GM06990 (cell line): ENCODE measurements at regions not wholly inside any gene's neighbourhood (a gene's known extent, or its start where the extent isn't known, plus 50 kb on each side); places are given as distances from the start of the nearest gene placed in this dataset.
"Not testable (repeated sequence)": the region's sequence is repeated elsewhere in the genome, so short reads cannot be mapped to it uniquely, and the experiment has no call there.

Experiments
- DNase-seq: peaks from one replicate; pipeline ENCODE4 v3.0.0-alpha.2; 2011; ENCODE audit not compliant: insufficient read length; ENCODE audit errors: extremely low read depth
- H3K27me3 ChIP-seq: replicated peaks from 2 replicates; pipeline ENCODE4 v1.6.0; 2011; ENCODE audit warnings: low read length; ENCODE audit not compliant: control insufficient read depth, insufficient read depth
- H3K36me3 ChIP-seq: 2 replicates; pipeline ENCODE4 v1.5.1; 2011; ENCODE audit warnings: low read length; ENCODE audit not compliant: control insufficient read depth, insufficient read depth
- H3K4me3 ChIP-seq: replicated peaks from 2 replicates; pipeline ENCODE4 v1.5.1; 2011; ENCODE audit warnings: low read depth, mild to moderate bottlenecking, control low read depth, low read length
- TF ChIP-seq, protein P1 (sequence below): IDR thresholded peaks from 2 replicates; pipeline ENCODE4 v1.5.1; 2011; ENCODE audit warnings: low read length, control low read depth, mild to moderate bottlenecking, inconsistent platforms; ENCODE audit not compliant: insufficient read depth, poor library complexity, severe bottlenecking

DNA sequence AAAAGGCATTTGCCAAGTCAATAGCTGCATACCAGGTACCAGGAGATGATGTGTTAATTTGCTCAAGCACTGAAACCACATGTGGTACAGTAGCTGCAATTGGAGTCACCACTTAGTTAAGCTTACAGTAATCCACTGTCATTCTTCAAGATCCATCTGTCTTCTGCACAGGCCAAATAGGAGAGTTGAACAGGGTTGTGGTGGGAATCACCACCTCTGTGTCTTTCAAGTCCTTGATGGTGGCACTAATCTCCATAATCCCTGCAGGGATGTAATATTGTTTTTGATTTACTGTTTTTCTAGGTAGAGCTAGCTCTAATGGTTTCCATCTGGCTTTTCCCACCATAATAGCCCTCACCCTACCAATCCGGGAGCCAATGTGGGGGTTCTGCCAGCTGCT, 91.9 kb downstream of the FCRL5 start:
- TF ChIP-seq, protein P1, sequence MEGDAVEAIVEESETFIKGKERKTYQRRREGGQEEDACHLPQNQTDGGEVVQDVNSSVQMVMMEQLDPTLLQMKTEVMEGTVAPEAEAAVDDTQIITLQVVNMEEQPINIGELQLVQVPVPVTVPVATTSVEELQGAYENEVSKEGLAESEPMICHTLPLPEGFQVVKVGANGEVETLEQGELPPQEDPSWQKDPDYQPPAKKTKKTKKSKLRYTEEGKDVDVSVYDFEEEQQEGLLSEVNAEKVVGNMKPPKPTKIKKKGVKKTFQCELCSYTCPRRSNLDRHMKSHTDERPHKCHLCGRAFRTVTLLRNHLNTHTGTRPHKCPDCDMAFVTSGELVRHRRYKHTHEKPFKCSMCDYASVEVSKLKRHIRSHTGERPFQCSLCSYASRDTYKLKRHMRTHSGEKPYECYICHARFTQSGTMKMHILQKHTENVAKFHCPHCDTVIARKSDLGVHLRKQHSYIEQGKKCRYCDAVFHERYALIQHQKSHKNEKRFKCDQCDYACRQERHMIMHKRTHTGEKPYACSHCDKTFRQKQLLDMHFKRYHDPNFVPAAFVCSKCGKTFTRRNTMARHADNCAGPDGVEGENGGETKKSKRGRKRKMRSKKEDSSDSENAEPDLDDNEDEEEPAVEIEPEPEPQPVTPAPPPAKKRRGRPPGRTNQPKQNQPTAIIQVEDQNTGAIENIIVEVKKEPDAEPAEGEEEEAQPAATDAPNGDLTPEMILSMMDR: no peak
- no peak for DNase-seq
- Histone ChIP-seq H3K36me3 (no peaks in the 10 kb centered on the region), H3K4me3 (no peak overlapping the region), H3K27me3 (no peaks in the 10 kb centered on the region; the same call in 1 of the 2 replicates)

DNA sequence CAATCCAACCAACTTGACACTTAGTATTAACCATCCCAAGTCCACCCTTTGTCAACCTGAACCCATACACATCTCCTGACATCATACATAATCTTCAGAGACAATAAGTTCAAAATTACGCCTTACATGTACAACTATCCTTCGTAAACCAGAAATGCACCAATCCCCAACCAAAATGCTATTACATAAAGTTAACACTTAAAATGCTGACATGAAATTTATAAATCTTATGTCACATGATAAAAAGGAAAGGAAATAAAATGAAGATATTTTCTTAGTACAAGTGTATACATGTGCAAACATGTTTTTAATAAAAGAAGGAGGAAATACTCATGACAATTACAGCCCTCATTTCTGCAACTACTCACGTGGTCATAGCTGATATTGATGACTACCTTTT, 95.0 kb downstream of the FCRL5 start:
- H3K4me3 ChIP-seq: no peak overlapping the region
- H3K27me3 ChIP-seq: no peaks in the 10 kb centered on the region
- TF ChIP-seq, protein P1: no peak
- DNase-seq: no peak
- no peaks in the 10 kb centered on the region for H3K36me3 ChIP-seq

DNA sequence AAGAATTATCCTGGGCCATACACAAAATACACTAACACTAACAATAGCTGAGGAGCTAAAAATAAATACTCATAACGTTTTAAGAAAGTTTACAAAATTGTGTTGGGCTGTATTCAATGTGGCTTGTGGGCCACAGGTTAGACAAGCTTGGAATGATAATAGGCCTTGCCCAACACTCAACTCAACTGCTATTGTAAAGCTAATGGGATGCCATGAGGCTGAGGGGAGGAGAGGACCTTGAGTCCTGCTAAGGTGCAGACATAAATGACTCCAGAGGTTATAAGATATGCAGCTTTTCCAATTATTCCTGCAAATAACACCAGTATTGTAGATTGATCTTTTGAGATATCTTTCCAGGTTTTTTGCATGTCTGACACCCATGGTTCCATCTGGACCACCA, 97.0 kb downstream of the FCRL5 start:
- TF ChIP-seq, protein P1: no peak
- no peak overlapping the region for H3K4me3 ChIP-seq
- H3K27me3 ChIP-seq: no peaks in the 10 kb centered on the region
- no peak for DNase-seq
- H3K36me3 ChIP-seq: no peaks in the 10 kb centered on the region

DNA sequence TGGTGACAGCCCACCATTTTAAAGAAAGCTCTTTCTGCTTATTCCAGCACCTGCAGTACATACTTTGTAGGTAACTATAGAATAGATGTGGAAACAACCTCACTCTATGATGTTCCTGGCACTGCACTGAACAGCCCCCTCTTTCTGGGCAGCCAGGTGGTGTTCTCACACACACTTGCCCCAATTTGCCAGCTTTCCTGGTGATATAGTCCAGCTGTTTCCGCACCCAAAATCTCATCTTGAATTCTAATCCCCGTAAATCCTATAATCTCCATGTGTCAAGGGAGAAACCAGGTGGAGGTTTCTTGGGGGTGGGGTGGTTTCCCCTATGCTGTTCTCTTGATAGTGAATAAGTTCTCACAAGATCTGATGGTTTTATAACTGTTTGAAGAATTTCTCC, 102.2 kb downstream of the FCRL5 start:
- no peaks in the 10 kb centered on the region for H3K27me3 ChIP-seq
- DNase-seq: no peak
- TF ChIP-seq, protein P1: no peak
- H3K36me3 ChIP-seq: no peaks in the 10 kb centered on the region
- H3K4me3 ChIP-seq: no peak overlapping the region

DNA sequence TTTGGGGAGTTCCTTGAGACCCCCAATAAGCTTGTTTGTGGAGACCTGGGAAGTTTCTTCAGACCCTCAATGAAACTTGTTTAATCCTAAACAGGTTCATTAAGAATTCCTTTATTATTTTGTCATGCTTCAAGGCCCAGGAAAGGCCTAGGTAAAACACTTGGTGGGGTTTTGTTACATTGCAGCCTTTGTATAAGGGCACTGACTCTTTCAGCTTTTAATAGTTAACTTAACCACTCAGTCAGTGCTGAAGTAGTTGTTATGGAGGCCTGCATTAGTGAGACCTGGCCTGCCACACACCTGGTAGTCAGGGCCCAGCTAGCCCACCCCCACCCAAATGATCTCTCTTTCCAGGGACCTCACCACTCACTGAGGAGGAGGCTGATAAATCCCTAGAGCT, 103.7 kb downstream of the FCRL5 start:
- H3K36me3 ChIP-seq: no peaks in the 10 kb centered on the region
- H3K27me3 ChIP-seq: no peaks in the 10 kb centered on the region
- TF ChIP-seq, protein P1: no peak
- DNase-seq: no peak
- H3K4me3 ChIP-seq: no peak overlapping the region

DNA sequence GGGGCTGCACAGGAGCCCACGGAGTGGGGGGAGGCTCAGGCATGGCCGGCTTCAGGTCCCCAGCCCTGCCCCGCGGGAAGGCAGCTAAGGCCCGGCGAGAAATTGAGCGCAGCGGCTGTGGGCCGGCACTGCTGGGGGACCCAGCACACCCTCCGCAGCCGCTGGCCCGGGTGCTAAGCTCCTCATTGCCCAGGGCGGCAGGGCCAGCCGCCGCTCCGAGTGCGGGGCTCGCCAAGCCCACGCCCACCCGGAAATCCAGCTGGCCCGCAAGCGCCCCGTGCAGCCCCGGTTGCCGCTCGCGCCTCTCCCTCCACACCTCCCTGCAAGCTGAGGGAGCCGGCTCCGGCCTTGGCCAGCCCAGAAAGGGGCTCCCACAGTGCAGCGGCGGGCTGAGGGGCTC, 106.0 kb downstream of the FCRL5 start:
- H3K4me3 ChIP-seq, H3K36me3 ChIP-seq, DNase-seq, H3K27me3 ChIP-seq: not testable (repeated sequence)

DNA sequence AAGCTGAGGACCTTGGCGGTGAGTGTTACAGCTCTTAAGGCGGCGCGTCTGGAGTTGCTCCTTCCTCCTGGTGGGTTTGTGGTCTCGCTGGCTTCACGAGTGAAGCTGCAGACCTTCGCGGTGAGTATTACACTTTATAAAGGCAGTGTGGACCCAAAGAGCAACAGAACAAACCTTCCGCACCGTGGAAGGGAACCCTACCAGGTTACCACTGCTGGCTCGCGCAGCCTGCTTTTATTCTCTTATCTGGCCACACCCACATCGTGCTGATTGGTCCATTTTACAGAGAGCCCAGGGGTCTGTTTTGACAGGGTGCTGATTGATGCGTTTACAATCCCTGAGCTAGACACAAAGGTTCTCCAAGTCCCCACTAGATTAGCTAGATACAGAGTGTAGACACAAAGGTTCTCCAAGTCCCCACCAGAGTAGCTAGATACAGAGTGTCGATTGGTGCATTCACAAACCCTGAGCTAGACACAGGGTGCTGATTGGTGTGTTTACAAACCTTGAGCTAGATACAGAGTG, 106.6 kb downstream of the FCRL5 start:
- H3K4me3 ChIP-seq, H3K36me3 ChIP-seq, DNase-seq, H3K27me3 ChIP-seq: not testable (repeated sequence)
